ENCODE measurements at regions not wholly inside any gene's neighbourhood (a gene's known extent, or its start where the extent isn't known, plus 50 kb on each side); places are given as distances from the start of the nearest gene placed in this dataset.

GRCh38 chr7:114062810-114063209 lies 144.0 kb upstream of the PPP1R3A start:
- WGBS, 2 donors: 75 to 79% methylated on average over 3 of the region's 3 CpGs
- TF ChIP-seq, protein P1, sequence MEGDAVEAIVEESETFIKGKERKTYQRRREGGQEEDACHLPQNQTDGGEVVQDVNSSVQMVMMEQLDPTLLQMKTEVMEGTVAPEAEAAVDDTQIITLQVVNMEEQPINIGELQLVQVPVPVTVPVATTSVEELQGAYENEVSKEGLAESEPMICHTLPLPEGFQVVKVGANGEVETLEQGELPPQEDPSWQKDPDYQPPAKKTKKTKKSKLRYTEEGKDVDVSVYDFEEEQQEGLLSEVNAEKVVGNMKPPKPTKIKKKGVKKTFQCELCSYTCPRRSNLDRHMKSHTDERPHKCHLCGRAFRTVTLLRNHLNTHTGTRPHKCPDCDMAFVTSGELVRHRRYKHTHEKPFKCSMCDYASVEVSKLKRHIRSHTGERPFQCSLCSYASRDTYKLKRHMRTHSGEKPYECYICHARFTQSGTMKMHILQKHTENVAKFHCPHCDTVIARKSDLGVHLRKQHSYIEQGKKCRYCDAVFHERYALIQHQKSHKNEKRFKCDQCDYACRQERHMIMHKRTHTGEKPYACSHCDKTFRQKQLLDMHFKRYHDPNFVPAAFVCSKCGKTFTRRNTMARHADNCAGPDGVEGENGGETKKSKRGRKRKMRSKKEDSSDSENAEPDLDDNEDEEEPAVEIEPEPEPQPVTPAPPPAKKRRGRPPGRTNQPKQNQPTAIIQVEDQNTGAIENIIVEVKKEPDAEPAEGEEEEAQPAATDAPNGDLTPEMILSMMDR (IDR thresholded peaks at IDR 0.05): no peak
- H3K36me3 ChIP-seq: no peaks in the 10 kb centered on the region
- no peak overlapping the region for H3K27ac ChIP-seq
- no peaks in the 10 kb centered on the region for H3K4me1 ChIP-seq
- H3K4me3 ChIP-seq: no peak overlapping the region
- no peaks in the 10 kb centered on the region for H3K9me3 ChIP-seq
- no peak for DNase-seq
- no peak for ATAC-seq
- intact Hi-C loops (cut with DNase I): no loop called here
- peaks cover 0 to 4% (median 0%) of the 10 kb centered on the region in 7 donors for H3K27me3 ChIP-seq

GRCh38 chr7:114051871-114052331 lies 133.1 kb upstream of the PPP1R3A start:
- H3K4me3 ChIP-seq: no peak overlapping the region
- WGBS, 2 donors: 62 to 81% methylated on average over 2 of the region's 2 CpGs

DNA sequence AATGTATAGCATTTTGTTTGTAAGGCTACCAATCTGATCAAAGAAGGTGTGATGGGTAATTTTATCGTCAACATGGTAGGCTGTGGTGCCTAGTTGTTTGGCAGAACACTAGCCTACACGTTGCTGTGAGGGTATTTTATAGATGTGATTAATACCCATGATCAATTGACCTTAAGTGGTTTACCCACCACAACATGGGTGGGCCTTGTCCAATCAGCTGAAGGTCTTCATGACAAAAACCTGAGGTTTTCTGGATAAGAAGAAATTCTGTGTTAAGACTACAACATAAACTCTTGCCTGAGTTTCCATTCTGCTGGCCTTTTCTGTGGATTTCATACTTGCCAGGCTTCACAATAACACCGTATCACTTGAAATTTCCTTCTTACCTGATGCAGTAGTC lies 131.8 kb upstream of the PPP1R3A start:
- Histone ChIP-seq H3K27me3 (no peaks in the 10 kb centered on the region), H3K27ac (no peak overlapping the region), H3K36me3 (no peaks in the 10 kb centered on the region), H3K9me3 (no peaks in the 10 kb centered on the region), H3K4me1 (peaks cover 0 to 31% (median 0%) of the 10 kb centered on the region in 9 donors), H3K4me3 (no peak overlapping the region)
- TF ChIP-seq, protein P1 (IDR thresholded peaks at IDR 0.05): no peak
- WGBS, 2 donors: 81% methylated on average over 3 of the region's 3 CpGs
- no peak for DNase-seq
- intact Hi-C loops (cut with DNase I): no loop called here
- ATAC-seq: no peak

More at GRCh38 chr7:114051871-114052331, 133.1 kb upstream of the PPP1R3A start:
- Histone ChIP-seq H3K36me3 (no peaks in the 10 kb centered on the region), H3K4me1 (peaks cover 0 to 31% (median 0%) of the 10 kb centered on the region in 9 donors), H3K27ac (no peak overlapping the region), H3K27me3 (no peaks in the 10 kb centered on the region), H3K9me3 (peaks cover 0 to 7% (median 0%) of the 10 kb centered on the region in 11 donors)
- intact Hi-C loops (cut with DNase I): no loop called here
- TF ChIP-seq, protein P1 (IDR thresholded peaks at IDR 0.05): no peak
- DNase-seq (no peak), ATAC-seq (peak in 1 of 8 donors; percentile 20)

DNA sequence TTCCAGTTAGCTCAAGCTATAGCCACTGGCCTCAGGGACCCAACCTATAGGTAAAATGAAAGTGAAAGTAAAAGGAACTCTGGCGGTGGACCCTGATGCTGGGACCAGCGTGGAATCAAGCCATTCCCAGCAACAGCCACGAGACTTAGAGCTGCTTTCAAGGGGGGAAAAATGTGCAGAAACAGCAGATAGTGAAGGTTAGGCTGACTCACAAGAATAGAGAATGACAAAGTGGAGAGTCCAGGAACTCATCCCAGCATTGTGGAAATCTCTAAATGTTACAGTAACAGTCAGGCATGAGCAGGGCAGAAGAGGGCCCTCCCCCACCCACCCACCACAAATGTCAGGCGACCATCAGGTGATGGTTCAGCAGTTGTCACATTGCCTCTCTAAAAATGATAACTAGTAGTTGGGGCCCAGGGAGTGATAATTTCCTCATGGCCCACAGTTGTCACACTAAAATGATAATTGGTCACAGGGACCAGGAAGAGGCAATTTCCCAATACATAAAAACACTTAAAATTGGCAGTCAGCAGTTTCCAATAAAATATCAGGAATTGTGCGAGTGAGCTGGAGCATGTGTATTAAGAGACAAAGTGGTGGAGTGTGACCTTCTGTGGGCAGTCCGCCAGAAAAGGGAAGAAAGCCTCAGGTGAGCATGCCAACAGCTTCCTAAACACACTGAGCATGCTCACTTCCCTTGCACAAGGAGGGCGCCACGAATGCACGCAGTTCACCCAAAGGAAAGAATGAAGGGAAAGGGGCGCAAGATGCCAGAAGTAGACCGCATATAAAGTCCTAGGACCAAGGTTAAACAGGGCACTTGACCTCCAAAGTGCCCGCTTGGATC lies 129.8 kb upstream of the PPP1R3A start:
- H3K4me3 ChIP-seq: peak overlapping the region in 9 of 10 donors; percentile 5 to 36 (median 30)
- WGBS, 2 donors: 77 to 80% methylated on average over 12 of the region's 12 CpGs
- TF ChIP-seq, protein P1 (IDR thresholded peaks at IDR 0.05): no peak
- H3K27ac ChIP-seq: peak overlapping the region in 1 of 10 donors; percentile 57
- no peaks in the 10 kb centered on the region for H3K9me3 ChIP-seq
- DNase-seq (no peak), ATAC-seq (no peak)
- H3K4me1 ChIP-seq: peaks cover 0 to 31% (median 0%) of the 10 kb centered on the region in 9 donors
- H3K36me3 ChIP-seq: no peaks in the 10 kb centered on the region
- intact Hi-C loops (cut with DNase I): loop anchor here in 1 of 10 donors (10.0 kb wide), 1 partner anchor 56 kb away; no protein-coding TSS in a partner anchor
- no peaks in the 10 kb centered on the region for H3K27me3 ChIP-seq

Data from heart right ventricle (tissue), 16 donors.